Neuronal stem cell (in vitro differentiated cells): ENCODE measurements at regions not wholly inside any gene's neighbourhood (a gene's known extent, or its start where the extent isn't known, plus 50 kb on each side); places are given as distances from the start of the nearest gene placed in this dataset.

Experiments
- DNase-seq: peaks from one replicate; pipeline ENCODE4 v3.0.0-alpha.2; 2013; ENCODE audit warnings: low spot score
- H2AFZ ChIP-seq: one replicate; pipeline ENCODE4 v1.6.1; 2013; ENCODE audit warnings: mild to moderate bottlenecking, low read length, inconsistent platforms
- H2AK5ac ChIP-seq: 2 replicates; pipeline ENCODE4 v1.6.1; 2013; ENCODE audit warnings: low read depth, mild to moderate bottlenecking, inconsistent platforms, low read length, moderate library complexity, mixed read lengths
- H2BK120ac ChIP-seq: 2 replicates; pipeline ENCODE4 v1.6.1; 2013; ENCODE audit warnings: low read depth, mild to moderate bottlenecking, inconsistent platforms, low read length, moderate library complexity, mixed read lengths
- H2BK12ac ChIP-seq: one replicate; pipeline ENCODE4 v1.6.1; 2013; ENCODE audit warnings: low read length, inconsistent platforms
- H2BK15ac ChIP-seq: 2 replicates; pipeline ENCODE4 v1.6.1; 2013; ENCODE audit warnings: mild to moderate bottlenecking, low read length, inconsistent platforms, mixed read lengths
- H2BK5ac ChIP-seq: one replicate; pipeline ENCODE4 v1.6.1; 2013; ENCODE audit warnings: inconsistent platforms, mild to moderate bottlenecking, low read length, moderate library complexity
- H3K14ac ChIP-seq: one replicate; pipeline ENCODE4 v1.6.1; 2013; ENCODE audit warnings: low read length, inconsistent platforms
- H3K18ac ChIP-seq: 2 replicates; pipeline ENCODE4 v1.6.1; 2013; ENCODE audit warnings: low read length, inconsistent platforms
- H3K23ac ChIP-seq: 2 replicates; pipeline ENCODE4 v1.6.1; 2013; ENCODE audit warnings: low read depth, mild to moderate bottlenecking, mixed read lengths, low read length, inconsistent platforms; ENCODE audit not compliant: poor library complexity
- H3K27ac ChIP-seq: replicated peaks from 3 replicates; pipeline ENCODE4 v1.5.1; 2013; ENCODE audit warnings: low read length, inconsistent platforms
- H3K27me3 ChIP-seq, 3 experiments: 2 replicates each; pipeline ENCODE4 v1.6.1; 2013; ENCODE audit warnings: low read length in 3 of 3, mild to moderate bottlenecking in 2 of 3, inconsistent platforms in 1 of 3, low read depth in 1 of 3, mixed read lengths in 1 of 3, moderate library complexity in 1 of 3; ENCODE audit not compliant: control insufficient read depth in 3 of 3, insufficient read depth in 3 of 3
- H3K36me3 ChIP-seq, 2 donors: replicated peaks in 1 of 2; 2 replicates each; pipeline ENCODE4 v1.6.1; 2013; ENCODE audit warnings: low read length in 2 of 2; ENCODE audit not compliant: control insufficient read depth in 2 of 2, insufficient read depth in 2 of 2
- H3K4ac ChIP-seq: 2 replicates; pipeline ENCODE4 v1.6.1; 2013; ENCODE audit warnings: inconsistent platforms, mild to moderate bottlenecking, low read length, moderate library complexity
- H3K4me1 ChIP-seq, 2 donors: 1 replicate in 1 of 2; 2 replicates in 1 of 2; pipeline ENCODE4 v1.6.1; 2013; ENCODE audit warnings: low read length in 2 of 2, low read depth in 1 of 2; ENCODE audit not compliant: control insufficient read depth in 2 of 2, insufficient read depth in 1 of 2
- H3K4me2 ChIP-seq: one replicate; pipeline ENCODE4 v1.6.1; 2013; ENCODE audit warnings: mild to moderate bottlenecking, low read length, inconsistent platforms; ENCODE audit not compliant: insufficient read depth, poor library complexity, severe bottlenecking
- H3K4me3 ChIP-seq, 2 donors: 2 replicates each; pipeline ENCODE4 v1.5.1; 2013; ENCODE audit warnings: low read length in 2 of 2, mild to moderate bottlenecking in 2 of 2, inconsistent platforms in 1 of 2, moderate library complexity in 1 of 2
- H3K79me1 ChIP-seq: one replicate; pipeline ENCODE4 v1.6.1; 2013; ENCODE audit warnings: low read depth, mild to moderate bottlenecking, inconsistent platforms, low read length, moderate library complexity
- H3K9ac ChIP-seq: one replicate; pipeline ENCODE4 v1.6.1; 2013; ENCODE audit warnings: mild to moderate bottlenecking, low read depth, low read length, inconsistent platforms; ENCODE audit not compliant: poor library complexity
- H3K9me3 ChIP-seq, 2 donors: replicated peaks in 1 of 2; 2 replicates each; pipeline versions ENCODE3 to v1.6.1; 2013; ENCODE audit warnings: low read length in 2 of 2, mild to moderate bottlenecking in 2 of 2, inconsistent platforms in 1 of 2, low read depth in 1 of 2, mixed read lengths in 1 of 2, moderate library complexity in 1 of 2; ENCODE audit not compliant: control insufficient read depth in 2 of 2, insufficient read depth in 1 of 2
- H4K8ac ChIP-seq: one replicate; pipeline ENCODE4 v1.6.1; 2013; ENCODE audit warnings: low read depth, mild to moderate bottlenecking, inconsistent platforms, low read length, moderate library complexity
- H4K91ac ChIP-seq: one replicate; pipeline ENCODE4 v1.6.1; 2013; ENCODE audit warnings: low read length, low read depth, mild to moderate bottlenecking, inconsistent platforms; ENCODE audit not compliant: poor library complexity
- WGBS, 2 donors: extraction: QIAGEN DNeasy Blood & Tissue Kit; methylation state at CpG; one replicate each; pipeline ENCODE4 v1.1.7; 2013; ENCODE audit warnings: missing lambda C conversion rate in 2 of 2, mixed read lengths in 1 of 2; ENCODE audit not compliant: insufficient read length in 2 of 2, insufficient replicate concordance in 1 of 2; ENCODE audit errors: extremely low coverage in 2 of 2; 5-methylcytosine and 5-hydroxymethylcytosine counted together

DNA sequence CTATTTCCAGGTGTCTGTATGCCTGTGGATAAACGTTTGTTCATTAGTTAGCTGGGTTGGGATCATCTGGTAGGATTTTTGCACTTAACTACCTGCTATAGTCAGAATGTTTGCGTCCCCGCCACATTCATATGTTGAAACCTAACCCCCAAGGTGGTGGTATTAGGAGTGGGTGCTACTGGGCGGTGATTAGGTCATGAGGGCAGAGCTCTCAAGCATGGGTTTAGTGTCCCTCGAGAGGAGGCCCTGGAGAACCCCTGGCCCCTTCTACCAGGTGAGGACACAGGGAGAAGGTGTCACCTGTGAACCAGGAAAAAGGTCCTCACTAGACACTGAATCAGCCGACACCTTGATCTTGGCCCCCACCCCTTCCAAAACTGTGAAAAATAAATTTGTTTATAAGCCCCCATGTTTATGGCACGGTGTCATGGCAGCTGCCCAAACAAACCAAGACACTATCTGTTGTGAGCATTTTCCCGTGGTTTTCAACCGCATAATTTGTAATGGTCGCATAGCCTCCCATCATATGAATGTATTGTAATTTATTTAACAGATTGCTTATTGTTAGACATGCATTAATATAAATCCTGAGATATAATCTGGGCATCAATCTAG lies 92.7 kb upstream of the TRIM2 start:
- no peak overlapping the region for H3K27ac ChIP-seq
- H3K9ac ChIP-seq: no peak overlapping the region
- WGBS, 2 donors: no CpG with 5 or more reads among the region's 10 CpGs
- no peaks in the 10 kb centered on the region for H3K79me1 ChIP-seq
- no peak overlapping the region for H2BK15ac ChIP-seq
- H3K4me1 ChIP-seq: no peaks in the 10 kb centered on the region
- H3K9me3 ChIP-seq: no peaks in the 10 kb centered on the region
- H3K4me2 ChIP-seq: no peak overlapping the region
- H3K27me3 ChIP-seq: peaks cover 0 to 19% (median 0%) of the 10 kb centered on the region in 3 experiments
- no peak overlapping the region for H3K18ac ChIP-seq
- H3K36me3 ChIP-seq: no peaks in the 10 kb centered on the region
- no peak overlapping the region for H2BK12ac ChIP-seq
- H3K23ac ChIP-seq: no peak overlapping the region
- no peak overlapping the region for H2BK5ac ChIP-seq
- H2BK120ac ChIP-seq: no peak overlapping the region
- no peak for DNase-seq
- no peak overlapping the region for H4K91ac ChIP-seq
- no peak overlapping the region for H3K14ac ChIP-seq
- no peak overlapping the region for H2AFZ ChIP-seq
- H2AK5ac ChIP-seq: no peak overlapping the region
- H3K4me3 ChIP-seq: no peak overlapping the region
- H3K4ac ChIP-seq: no peak overlapping the region
- no peak overlapping the region for H4K8ac ChIP-seq

GRCh38 chr4:153112041-153112441 lies 92.2 kb upstream of the TRIM2 start:
- H3K4ac ChIP-seq: no peak overlapping the region
- DNase-seq: no peak
- H2AFZ ChIP-seq: no peak overlapping the region
- no peak overlapping the region for H3K4me2 ChIP-seq
- no peak overlapping the region for H4K8ac ChIP-seq
- H3K18ac ChIP-seq: peak overlapping the region; percentile 52
- H2BK120ac ChIP-seq: peak overlapping the region; percentile 62
- no peak overlapping the region for H3K27ac ChIP-seq
- no peaks in the 10 kb centered on the region for H3K36me3 ChIP-seq
- H3K79me1 ChIP-seq: no peaks in the 10 kb centered on the region
- no CpG with 5 or more reads among the region's 10 CpGs for WGBS, 2 donors
- H2BK5ac ChIP-seq: no peak overlapping the region
- peak overlapping the region; percentile 73 for H4K91ac ChIP-seq
- H2AK5ac ChIP-seq: peak overlapping the region; percentile 56
- no peak overlapping the region for H2BK12ac ChIP-seq
- peaks cover 0 to 15% (median 0%) of the 10 kb centered on the region in 3 experiments for H3K27me3 ChIP-seq
- H3K23ac ChIP-seq: no peak overlapping the region
- H3K9me3 ChIP-seq: no peaks in the 10 kb centered on the region
- no peaks in the 10 kb centered on the region for H3K4me1 ChIP-seq
- H3K4me3 ChIP-seq: no peak overlapping the region
- H2BK15ac ChIP-seq: no peak overlapping the region
- H3K14ac ChIP-seq: no peak overlapping the region
- H3K9ac ChIP-seq: no peak overlapping the region

- Histone ChIP-seq H2BK120ac (no peak overlapping the region), H3K4ac (no peak overlapping the region)
- no CpG with 5 or more reads among the region's 8 CpGs for WGBS, 2 donors
Observed at GRCh38 chr4:153113061-153113837, 91.0 kb upstream of the TRIM2 start.

GRCh38 chr4:153113838-153114105 lies 90.5 kb upstream of the TRIM2 start:
- no peak overlapping the region for H2BK15ac ChIP-seq
- WGBS, 2 donors: no CpG with 5 or more reads among the region's 5 CpGs

More at GRCh38 chr4:153113061-153113837, 91.0 kb upstream of the TRIM2 start:
- no peak for DNase-seq
- no peak overlapping the region for H3K14ac ChIP-seq
- H3K27ac ChIP-seq: no peak overlapping the region
- H3K9me3 ChIP-seq: no peaks in the 10 kb centered on the region
- peaks cover 0 to 15% (median 0%) of the 10 kb centered on the region in 3 experiments for H3K27me3 ChIP-seq
- no peak overlapping the region for H3K18ac ChIP-seq
- H2BK15ac ChIP-seq: no peak overlapping the region
- H2BK12ac ChIP-seq: no peak overlapping the region
- no peaks in the 10 kb centered on the region for H3K4me1 ChIP-seq
- H3K79me1 ChIP-seq: no peaks in the 10 kb centered on the region
- no peak overlapping the region for H2AFZ ChIP-seq
- no peak overlapping the region for H2BK5ac ChIP-seq
- no peaks in the 10 kb centered on the region for H3K36me3 ChIP-seq
- no peak overlapping the region for H4K91ac ChIP-seq
- H3K4me2 ChIP-seq: no peak overlapping the region
- H3K23ac ChIP-seq: no peak overlapping the region
- no peak overlapping the region for H2AK5ac ChIP-seq
- no peak overlapping the region for H3K9ac ChIP-seq
- no peak overlapping the region for H3K4me3 ChIP-seq
- H4K8ac ChIP-seq: no peak overlapping the region

More at GRCh38 chr4:153113838-153114105, 90.5 kb upstream of the TRIM2 start:
- Histone ChIP-seq H3K18ac (no peak overlapping the region), H2AK5ac (no peak overlapping the region), H3K79me1 (no peaks in the 10 kb centered on the region), H3K27ac (no peak overlapping the region), H2BK5ac (no peak overlapping the region), H3K36me3 (no peaks in the 10 kb centered on the region), H4K91ac (no peak overlapping the region), H3K4ac (no peak overlapping the region), H3K4me2 (no peak overlapping the region), H2BK120ac (no peak overlapping the region), H3K27me3 (peaks cover 0 to 15% (median 0%) of the 10 kb centered on the region in 3 experiments), H3K23ac (no peak overlapping the region), H3K9ac (no peak overlapping the region), H4K8ac (no peak overlapping the region), H3K4me3 (no peak overlapping the region), H2BK12ac (no peak overlapping the region), H3K4me1 (no peaks in the 10 kb centered on the region), H3K9me3 (no peaks in the 10 kb centered on the region), H2AFZ (no peak overlapping the region), H3K14ac (no peak overlapping the region)
- no peak for DNase-seq
